ENCODE measurements at regions not wholly inside any gene's neighbourhood (a gene's known extent, or its start where the extent isn't known, plus 50 kb on each side); places are given as distances from the start of the nearest gene placed in this dataset.

GRCh38 chr5:141781910-141782309 is 96.3 kb downstream of the PCDH1 start:
- TF ChIP-seq, protein P1, sequence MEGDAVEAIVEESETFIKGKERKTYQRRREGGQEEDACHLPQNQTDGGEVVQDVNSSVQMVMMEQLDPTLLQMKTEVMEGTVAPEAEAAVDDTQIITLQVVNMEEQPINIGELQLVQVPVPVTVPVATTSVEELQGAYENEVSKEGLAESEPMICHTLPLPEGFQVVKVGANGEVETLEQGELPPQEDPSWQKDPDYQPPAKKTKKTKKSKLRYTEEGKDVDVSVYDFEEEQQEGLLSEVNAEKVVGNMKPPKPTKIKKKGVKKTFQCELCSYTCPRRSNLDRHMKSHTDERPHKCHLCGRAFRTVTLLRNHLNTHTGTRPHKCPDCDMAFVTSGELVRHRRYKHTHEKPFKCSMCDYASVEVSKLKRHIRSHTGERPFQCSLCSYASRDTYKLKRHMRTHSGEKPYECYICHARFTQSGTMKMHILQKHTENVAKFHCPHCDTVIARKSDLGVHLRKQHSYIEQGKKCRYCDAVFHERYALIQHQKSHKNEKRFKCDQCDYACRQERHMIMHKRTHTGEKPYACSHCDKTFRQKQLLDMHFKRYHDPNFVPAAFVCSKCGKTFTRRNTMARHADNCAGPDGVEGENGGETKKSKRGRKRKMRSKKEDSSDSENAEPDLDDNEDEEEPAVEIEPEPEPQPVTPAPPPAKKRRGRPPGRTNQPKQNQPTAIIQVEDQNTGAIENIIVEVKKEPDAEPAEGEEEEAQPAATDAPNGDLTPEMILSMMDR (IDR thresholded peaks at IDR 0.05): no peak
- no peak for TF ChIP-seq POLR2A (IDR thresholded peaks at IDR 0.05)
